ENCODE measurements at regions not wholly inside any gene's neighbourhood (a gene's known extent, or its start where the extent isn't known, plus 50 kb on each side); places are given as distances from the start of the nearest gene placed in this dataset.
A peak's percentile ranks its signal among the peaks of the same experiment; 100 is the strongest.

DNA sequence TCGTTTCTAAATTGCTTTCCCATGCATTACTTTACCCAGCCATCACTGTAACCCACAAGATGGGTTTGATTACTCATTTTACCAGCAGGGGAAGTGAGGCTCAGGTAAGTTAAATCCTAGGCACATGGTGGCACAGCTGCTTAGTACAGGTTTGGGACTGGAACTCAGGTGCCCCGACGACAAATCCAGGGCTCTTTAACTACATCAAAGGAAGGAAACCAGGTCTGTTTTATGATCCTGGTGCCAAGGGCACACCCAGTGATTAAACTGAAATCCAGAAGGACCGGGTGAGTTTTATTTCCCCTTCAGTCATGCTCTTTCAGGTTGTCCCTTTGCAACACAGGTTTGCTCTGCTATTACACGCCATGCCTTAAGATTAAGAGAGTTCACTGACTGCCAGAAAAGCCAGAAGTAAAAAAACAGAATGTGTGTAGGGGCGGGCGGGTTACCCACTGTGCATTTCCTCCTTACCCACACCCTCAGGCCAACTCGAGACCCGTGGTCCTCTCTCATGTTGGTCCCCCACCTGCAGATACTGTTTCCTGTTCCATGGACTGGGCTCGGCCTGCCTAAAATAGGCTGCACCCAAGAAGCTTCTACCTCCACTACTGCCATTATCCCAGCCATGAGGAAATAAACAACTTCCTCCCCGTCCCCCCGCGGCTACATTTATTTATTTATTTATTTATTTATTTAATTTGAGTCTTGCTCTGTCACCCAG, 55.1 kb upstream of the KDM7A start:
- TF ChIP-seq, protein P1, sequence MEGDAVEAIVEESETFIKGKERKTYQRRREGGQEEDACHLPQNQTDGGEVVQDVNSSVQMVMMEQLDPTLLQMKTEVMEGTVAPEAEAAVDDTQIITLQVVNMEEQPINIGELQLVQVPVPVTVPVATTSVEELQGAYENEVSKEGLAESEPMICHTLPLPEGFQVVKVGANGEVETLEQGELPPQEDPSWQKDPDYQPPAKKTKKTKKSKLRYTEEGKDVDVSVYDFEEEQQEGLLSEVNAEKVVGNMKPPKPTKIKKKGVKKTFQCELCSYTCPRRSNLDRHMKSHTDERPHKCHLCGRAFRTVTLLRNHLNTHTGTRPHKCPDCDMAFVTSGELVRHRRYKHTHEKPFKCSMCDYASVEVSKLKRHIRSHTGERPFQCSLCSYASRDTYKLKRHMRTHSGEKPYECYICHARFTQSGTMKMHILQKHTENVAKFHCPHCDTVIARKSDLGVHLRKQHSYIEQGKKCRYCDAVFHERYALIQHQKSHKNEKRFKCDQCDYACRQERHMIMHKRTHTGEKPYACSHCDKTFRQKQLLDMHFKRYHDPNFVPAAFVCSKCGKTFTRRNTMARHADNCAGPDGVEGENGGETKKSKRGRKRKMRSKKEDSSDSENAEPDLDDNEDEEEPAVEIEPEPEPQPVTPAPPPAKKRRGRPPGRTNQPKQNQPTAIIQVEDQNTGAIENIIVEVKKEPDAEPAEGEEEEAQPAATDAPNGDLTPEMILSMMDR (IDR thresholded peaks at IDR 0.05), result no peak
- H3K4me1 ChIP-seq, result peaks cover 8 to 42% of the 10 kb centered on the region in 2 donors
- peak overlapping the region; percentile 40 to 54 for H3K4me3 ChIP-seq
- peaks cover 0 to 47% of the 10 kb centered on the region in 2 donors for H3K27me3 ChIP-seq
- H3K36me3 ChIP-seq, result no peaks in the 10 kb centered on the region
- DNase-seq (no peak), ATAC-seq (peak; percentile 42)
- peak overlapping the region; percentile 14 to 76 for H3K27ac ChIP-seq
- intact Hi-C loops (cut with DNase I), result no loop called here
- no peaks in the 10 kb centered on the region for H3K9me3 ChIP-seq

DNA sequence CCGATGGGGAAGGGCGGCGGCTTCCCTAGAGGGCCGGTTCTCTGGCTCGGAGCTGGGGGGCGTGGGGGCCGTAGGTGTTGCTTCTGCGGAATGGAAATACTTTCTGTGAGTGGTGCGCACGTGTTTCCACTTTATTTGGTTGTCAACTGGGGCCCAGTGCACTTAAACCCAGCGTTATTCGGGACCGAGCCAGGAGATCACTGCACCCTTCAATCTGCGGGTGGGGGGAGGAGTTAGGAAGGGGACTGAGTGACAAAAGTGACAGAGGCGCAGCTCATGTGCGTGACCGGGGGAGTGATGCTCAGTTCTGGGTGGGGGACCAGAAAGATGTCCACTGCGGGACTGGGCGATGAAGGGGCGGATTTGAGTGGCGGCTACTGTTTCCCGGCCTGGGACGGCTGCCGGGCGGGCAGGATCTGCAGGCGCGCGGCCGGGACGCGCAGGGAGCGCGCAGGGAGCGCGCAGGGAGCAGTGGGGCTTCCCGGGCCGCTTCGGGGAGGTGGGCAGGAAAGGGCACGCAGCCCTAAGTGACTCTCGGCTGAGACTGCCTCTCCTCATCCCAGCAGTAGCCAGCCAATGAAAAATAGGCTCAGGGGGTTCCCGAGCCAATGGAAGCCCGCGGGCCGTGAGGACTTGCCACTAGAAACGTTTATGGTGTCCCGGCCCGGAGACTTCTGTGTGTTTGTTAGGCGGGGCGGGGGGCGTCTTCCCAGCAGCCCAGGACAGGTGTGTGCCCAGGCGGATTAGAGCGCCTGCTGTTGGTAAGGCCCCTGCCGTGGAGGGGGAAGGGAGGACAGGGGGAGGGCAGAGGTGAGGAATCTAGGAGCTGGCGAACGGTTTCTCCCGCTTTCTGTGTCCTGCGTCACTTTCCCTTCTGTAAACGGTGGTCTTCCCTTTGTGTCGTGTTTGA, 54.3 kb upstream of the KDM7A start:
- peak overlapping the region; percentile 14 to 76 for H3K27ac ChIP-seq
- DNase-seq, result peak in 3 of 4 donors; percentile 58 to 85 (median 66)
- TF ChIP-seq, protein P1 (IDR thresholded peaks at IDR 0.05), result no peak

DNA sequence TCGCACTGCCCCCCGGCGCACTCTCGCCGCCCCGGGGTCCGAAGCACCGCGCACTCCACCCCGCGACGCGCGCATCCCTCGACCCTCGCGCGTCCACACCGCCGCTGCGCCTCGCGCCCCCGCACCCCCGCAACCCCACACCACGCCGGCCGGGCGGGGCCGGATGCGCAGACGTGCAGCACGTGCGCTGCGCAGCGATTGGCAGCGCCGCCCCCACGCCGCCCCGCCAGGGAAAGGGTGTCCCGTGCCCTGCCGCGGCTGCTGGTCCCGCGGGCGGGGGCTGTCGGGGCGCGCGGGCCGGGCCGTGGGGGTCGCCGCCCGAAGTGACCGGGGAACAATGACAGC, 53.7 kb upstream of the KDM7A start:
- Histone ChIP-seq H3K27me3 (peaks cover 0 to 47% of the 10 kb centered on the region in 2 donors), H3K4me3 (peak overlapping the region; percentile 40 to 54), H3K9me3 (no peaks in the 10 kb centered on the region), H3K27ac (peak overlapping the region; percentile 33 to 76), H3K36me3 (no peaks in the 10 kb centered on the region), H3K4me1 (peaks cover 8 to 42% of the 10 kb centered on the region in 2 donors)
- ATAC-seq (peak; percentile 51), DNase-seq (peak in 3 of 4 donors; percentile 50 to 92 (median 52))
- intact Hi-C loops (cut with DNase I), result no loop called here
- TF ChIP-seq, protein P1 (IDR thresholded peaks at IDR 0.05), result no peak

More for the DNA sequence above, 54.3 kb upstream of the KDM7A start:
- intact Hi-C loops (cut with DNase I), result no loop called here
- Histone ChIP-seq H3K27me3 (peaks cover 0 to 47% of the 10 kb centered on the region in 2 donors), H3K4me3 (peak overlapping the region; percentile 40 to 54), H3K36me3 (no peaks in the 10 kb centered on the region), H3K4me1 (peaks cover 8 to 42% of the 10 kb centered on the region in 2 donors), H3K9me3 (no peaks in the 10 kb centered on the region)
- peak; percentile 78 for ATAC-seq

DNA sequence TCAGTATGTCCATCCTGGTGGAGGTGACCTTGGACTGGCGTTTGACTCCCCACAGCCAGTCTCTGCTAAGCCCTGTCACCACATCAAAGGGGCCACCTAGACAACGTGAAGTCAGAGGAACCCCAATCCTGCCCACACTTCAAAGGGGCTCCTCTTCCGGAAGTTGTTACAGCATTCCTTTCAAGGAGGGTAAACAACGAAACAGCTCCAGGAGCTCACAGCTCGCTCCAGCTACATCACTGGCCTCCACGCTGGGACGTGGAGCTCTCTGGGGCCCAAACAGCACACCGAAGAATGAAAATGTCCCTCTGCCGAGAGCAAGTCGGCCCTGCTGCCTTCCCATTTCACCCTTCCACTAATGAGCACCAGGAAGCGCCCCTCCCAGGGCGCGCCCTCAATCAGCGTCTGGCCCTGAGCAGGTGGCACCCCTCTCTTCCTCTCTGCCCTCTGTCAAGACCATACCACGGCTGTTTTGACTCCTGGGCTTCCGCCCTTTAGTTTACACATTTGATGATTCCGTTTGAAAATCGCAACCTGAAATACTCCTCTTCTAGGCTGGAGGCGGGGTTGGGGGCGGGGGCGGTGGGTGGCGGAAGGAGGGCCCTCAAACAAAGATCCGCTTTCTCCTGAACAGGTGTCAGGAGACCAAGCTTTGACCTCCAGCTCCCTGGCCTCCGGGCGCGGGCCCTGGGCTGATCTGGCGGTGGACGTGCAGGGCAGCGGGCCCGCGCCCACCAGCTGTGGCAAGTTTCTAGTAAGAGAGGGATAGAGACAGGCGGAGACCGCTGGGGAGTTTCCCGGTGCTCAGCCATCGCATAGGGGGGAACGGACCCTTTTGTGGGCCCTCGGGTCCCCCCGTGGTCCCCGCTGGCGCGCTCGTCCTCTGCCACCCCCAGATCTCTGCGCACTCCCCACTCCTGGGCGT, 53.1 kb upstream of the KDM7A start:
- TF ChIP-seq, protein P1 (IDR thresholded peaks at IDR 0.05), result no peak
- DNase-seq, result peak in 3 of 4 donors; percentile 30 to 85 (median 53)

More for the DNA sequence above, 53.1 kb upstream of the KDM7A start:
- Histone ChIP-seq H3K4me1 (peaks cover 8 to 42% of the 10 kb centered on the region in 2 donors), H3K36me3 (no peaks in the 10 kb centered on the region), H3K4me3 (peak overlapping the region; percentile 40 to 54), H3K27ac (peak overlapping the region; percentile 33 to 76), H3K27me3 (peaks cover 0 to 47% of the 10 kb centered on the region in 2 donors), H3K9me3 (no peaks in the 10 kb centered on the region)
- intact Hi-C loops (cut with DNase I), result no loop called here
- ATAC-seq, result peak; percentile 16
